ENCODE measurements at regions not wholly inside any gene's neighbourhood (a gene's known extent, or its start where the extent isn't known, plus 50 kb on each side); places are given as distances from the start of the nearest gene placed in this dataset.

DNA sequence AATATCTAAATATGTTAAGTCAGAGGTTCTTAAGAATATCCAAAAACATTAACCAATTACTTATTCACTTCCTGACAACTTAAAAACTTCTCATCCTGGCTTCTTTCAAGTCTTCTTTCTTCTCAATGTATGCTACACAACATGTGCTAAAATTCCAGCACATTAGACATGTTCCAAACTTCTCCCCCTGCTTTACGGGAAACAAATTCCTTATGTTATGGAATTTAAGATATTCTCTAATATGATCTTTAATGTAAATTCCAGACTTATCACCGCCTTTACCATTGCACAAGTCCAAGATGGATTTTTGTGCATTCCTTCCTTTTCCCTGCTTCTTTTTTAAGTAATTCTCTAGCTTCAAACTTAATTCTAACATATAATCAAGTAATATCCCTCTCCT is 964.5 kb upstream of the CHORDC1 start:
- no peaks in the 10 kb centered on the region for H4K20me1 ChIP-seq (ENCODE audit: insufficient read depth, low read length)
- intact Hi-C loops (cut with micrococcal nuclease) (no loop called here), dilution Hi-C loops (cut with HindIII; ENCODE audit: low sequenced_read_pairs, unreplicated experiment) (no loop called here), in situ Hi-C loops (cut with MboI; ENCODE audit: low sequenced_read_pairs) (no loop called here)
- H4K8ac ChIP-seq (ENCODE audit: low read depth in 2 of 2, low read length in 2 of 2), result no peak overlapping the region
- H2AK5ac ChIP-seq (ENCODE audit: low read depth, low read length), result no peak overlapping the region
- WGBS, 2 experiments (ENCODE audit: extremely low coverage in 2 of 2, insufficient read length in 1 of 2), result no CpG with 5 or more reads among the region's 2 CpGs
- no peaks in the 10 kb centered on the region for H3K36me3 ChIP-seq (ENCODE audit: control insufficient read depth, insufficient read depth, low read length)
- ChIA-PET POLR2A (ENCODE audit: unreplicated experiment) (no interaction called here), CTCF (no interaction called here)
- no peaks in the 10 kb centered on the region for H3K79me1 ChIP-seq (ENCODE audit: low read depth in 1 of 2, low read length in 2 of 2)
- no peak overlapping the region for H3K56ac ChIP-seq (ENCODE audit: extremely low read depth, insufficient read depth, low read length)
- 0 out of 2 replicates have a peak, but pooled peaks cover 3% of the 10 kb centered on the region for H3K9me3 ChIP-seq (ENCODE audit: control insufficient read depth, insufficient read depth, low read length)
- H3K27ac ChIP-seq (ENCODE audit: insufficient read depth, low read length), result no peak overlapping the region
- no peak overlapping the region for H3K14ac ChIP-seq (replicated peaks; ENCODE audit: low read depth, low read length)
- H3K27me3 ChIP-seq (ENCODE audit: control insufficient read depth, insufficient read depth, low read length), result no peaks in the 10 kb centered on the region
- no peaks in the 10 kb centered on the region for H3K9me1 ChIP-seq (ENCODE audit: insufficient read depth, low read length)
- H4K5ac ChIP-seq (ENCODE audit: low read depth, low read length), result no peak overlapping the region
- H2BK20ac ChIP-seq (ENCODE audit: low read depth, low read length), result no peak overlapping the region
- DNase-seq, result no peak
- no peak overlapping the region for H2BK120ac ChIP-seq (ENCODE audit: low read depth, low read length)
- no peak overlapping the region for H2AFZ ChIP-seq (replicated peaks; ENCODE audit: low read length, poor library complexity)
- no peak overlapping the region for H3K18ac ChIP-seq (ENCODE audit: low read depth, low read length)
- H3K4me1 ChIP-seq (ENCODE audit: control insufficient read depth, insufficient read depth, low read length), result no peaks in the 10 kb centered on the region
- TF ChIP-seq, protein P1, sequence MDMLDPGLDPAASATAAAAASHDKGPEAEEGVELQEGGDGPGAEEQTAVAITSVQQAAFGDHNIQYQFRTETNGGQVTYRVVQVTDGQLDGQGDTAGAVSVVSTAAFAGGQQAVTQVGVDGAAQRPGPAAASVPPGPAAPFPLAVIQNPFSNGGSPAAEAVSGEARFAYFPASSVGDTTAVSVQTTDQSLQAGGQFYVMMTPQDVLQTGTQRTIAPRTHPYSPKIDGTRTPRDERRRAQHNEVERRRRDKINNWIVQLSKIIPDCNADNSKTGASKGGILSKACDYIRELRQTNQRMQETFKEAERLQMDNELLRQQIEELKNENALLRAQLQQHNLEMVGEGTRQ (IDR thresholded peaks at IDR 0.05; ENCODE audit: low read depth, low read length), result no peak
- TF ChIP-seq NFE2L2 (IDR thresholded peaks at IDR 0.05; ENCODE audit: low read depth, low read length) (no peak), MAFK (IDR thresholded peaks at IDR 0.05; ENCODE audit: low read depth, low read length) (no peak), FOS (IDR thresholded peaks at IDR 0.05; ENCODE audit: low read depth, low read length) (no peak), RFX5 (IDR thresholded peaks at IDR 0.05; ENCODE audit: low read depth, low read length) (no peak), CHD1 (IDR thresholded peaks at IDR 0.05; ENCODE audit: low read depth, low read length) (no peak), BHLHE40 (IDR thresholded peaks at IDR 0.05; ENCODE audit: low read depth, low read length) (no peak), RAD21 (IDR thresholded peaks at IDR 0.05; ENCODE audit: low read length) (no peak), MAZ (IDR thresholded peaks at IDR 0.05; ENCODE audit: borderline replicate concordance, low read depth, low read length) (no peak)
- TF ChIP-seq, protein P2, sequence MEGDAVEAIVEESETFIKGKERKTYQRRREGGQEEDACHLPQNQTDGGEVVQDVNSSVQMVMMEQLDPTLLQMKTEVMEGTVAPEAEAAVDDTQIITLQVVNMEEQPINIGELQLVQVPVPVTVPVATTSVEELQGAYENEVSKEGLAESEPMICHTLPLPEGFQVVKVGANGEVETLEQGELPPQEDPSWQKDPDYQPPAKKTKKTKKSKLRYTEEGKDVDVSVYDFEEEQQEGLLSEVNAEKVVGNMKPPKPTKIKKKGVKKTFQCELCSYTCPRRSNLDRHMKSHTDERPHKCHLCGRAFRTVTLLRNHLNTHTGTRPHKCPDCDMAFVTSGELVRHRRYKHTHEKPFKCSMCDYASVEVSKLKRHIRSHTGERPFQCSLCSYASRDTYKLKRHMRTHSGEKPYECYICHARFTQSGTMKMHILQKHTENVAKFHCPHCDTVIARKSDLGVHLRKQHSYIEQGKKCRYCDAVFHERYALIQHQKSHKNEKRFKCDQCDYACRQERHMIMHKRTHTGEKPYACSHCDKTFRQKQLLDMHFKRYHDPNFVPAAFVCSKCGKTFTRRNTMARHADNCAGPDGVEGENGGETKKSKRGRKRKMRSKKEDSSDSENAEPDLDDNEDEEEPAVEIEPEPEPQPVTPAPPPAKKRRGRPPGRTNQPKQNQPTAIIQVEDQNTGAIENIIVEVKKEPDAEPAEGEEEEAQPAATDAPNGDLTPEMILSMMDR (conservative IDR thresholded peaks at IDR 0.05; ENCODE audit: low read depth, low read length), result no peak
- no peak overlapping the region for H3K4ac ChIP-seq (ENCODE audit: low read depth, low read length)
- no peak overlapping the region for H3K4me3 ChIP-seq (ENCODE audit: insufficient read depth, low read depth, low read length)
- no peak overlapping the region for H3K9ac ChIP-seq (ENCODE audit: low read depth, low read length)
- BruUV-seq (replicated peaks), result no TSS peak
- no peak overlapping the region for H4K91ac ChIP-seq (ENCODE audit: insufficient read depth, low read depth, low read length)
- ATAC-seq (ENCODE audit: low read depth), result no peak
- H2BK5ac ChIP-seq (ENCODE audit: low read depth, low read length, poor library complexity, severe bottlenecking), result no peak overlapping the region
- no peak overlapping the region for H3K4me2 ChIP-seq (ENCODE audit: low read depth, low read length)
- H2BK15ac ChIP-seq (ENCODE audit: low read depth, low read length), result no peak overlapping the region
- no peak overlapping the region for H2AK9ac ChIP-seq (replicated peaks; ENCODE audit: low read depth, low read length, poor library complexity)
- no peak overlapping the region for H3K23ac ChIP-seq (ENCODE audit: low read depth, low read length)

Data from IMR-90 (cell line).